Transverse colon (tissue), 4 donors: ENCODE measurements at regions not wholly inside any gene's neighbourhood (a gene's known extent, or its start where the extent isn't known, plus 50 kb on each side); places are given as distances from the start of the nearest gene placed in this dataset.

Source experiments
- CTCF ChIP-seq, 5 experiments: fragments of 200-600 bp in 3 of 5; fragments of 450-650 bp in 2 of 5; sonication (generic) in 3 of 5; IDR thresholded peaks; 1 replicate in 2 of 5; 2 replicates in 3 of 5; pipeline ENCODE4 v1.5.1; 2016 to 2017; ENCODE audit warnings: antibody characterized with exemption in 5 of 5, inconsistent platforms in 3 of 5, mild to moderate bottlenecking in 2 of 5, moderate library complexity in 1 of 5
- EP300 ChIP-seq: sonication (generic); formaldehyde crosslinking; IDR thresholded peaks from one replicate; pipeline ENCODE4 v1.6.1; 2017; ENCODE audit warnings: antibody characterized with exemption, low read depth
- POLR2A ChIP-seq: fragments of 450-650 bp; IDR thresholded peaks from one replicate; pipeline ENCODE4 v1.6.1; 2016; ENCODE audit warnings: antibody characterized with exemption, mild to moderate bottlenecking, moderate library complexity
- POLR2AphosphoS5 ChIP-seq, 3 donors: sonication (generic); formaldehyde crosslinking; IDR thresholded peaks; one replicate each; pipeline ENCODE4 v1.6.1; 2016; ENCODE audit warnings: antibody characterized with exemption in 3 of 3

GRCh38 chr18:11522992-11523391 is 86.4 kb upstream of the SLC35G4 start:
- TF ChIP-seq CTCF (IDR thresholded peaks at IDR 0.05) = no peak
- TF ChIP-seq POLR2AphosphoS5 (IDR thresholded peaks at IDR 0.05) = no peak
- TF ChIP-seq POLR2A = no peak
- no peak for TF ChIP-seq EP300
